CD4-positive, alpha-beta memory T cell (primary cell): ENCODE measurements at regions not wholly inside any gene's neighbourhood (a gene's known extent, or its start where the extent isn't known, plus 50 kb on each side); places are given as distances from the start of the nearest gene placed in this dataset.

Experiments used
- CTCF ChIA-PET: fragments of 350-600 bp; sonication (Branson Sonifier 250); formaldehyde crosslinking; loops from one replicate; lab custom pipeline; 2021; ENCODE audit warnings: inconsistent platforms; ENCODE audit not compliant: partially characterized antibody; lab: Charles Lee
- POLR2A ChIA-PET: fragments of 350-600 bp; sonication (Branson Sonifier 250); formaldehyde crosslinking; loops from one replicate; lab custom pipeline; 2021; ENCODE audit not compliant: partially characterized antibody; lab: Charles Lee
- DNase-seq, 5 donors: peaks; one replicate each; pipeline versions ENCODE4 v3.0.0 to v3.0.0-alpha.2; 2020 to 2022; ENCODE audit warnings: mixed read lengths in 1 of 5
- H3K27ac ChIP-seq: one replicate; pipeline ENCODE4 v1.7.0; 2013; ENCODE audit warnings: low read depth, low read length
- H3K27me3 ChIP-seq: 2 replicates; pipeline ENCODE4 v1.7.0; 2013; ENCODE audit warnings: mild to moderate bottlenecking, low read length, moderate library complexity; ENCODE audit not compliant: insufficient read depth
- H3K36me3 ChIP-seq: 2 replicates; pipeline ENCODE4 v1.7.0; 2013; ENCODE audit warnings: mild to moderate bottlenecking, low read length, moderate library complexity; ENCODE audit not compliant: insufficient read depth
- H3K4me1 ChIP-seq: 2 replicates; pipeline ENCODE4 v1.7.0; 2013; ENCODE audit warnings: mild to moderate bottlenecking, low read length, moderate library complexity; ENCODE audit not compliant: insufficient read depth
- H3K4me3 ChIP-seq, 2 donors: one replicate each; pipeline ENCODE4 v1.7.0; 2013; ENCODE audit warnings: low read length in 2 of 2, mild to moderate bottlenecking in 1 of 2
- H3K9me3 ChIP-seq, 2 donors: one replicate each; pipeline ENCODE4 v1.7.0; 2013; ENCODE audit warnings: low read length in 2 of 2, control low read depth in 1 of 2; ENCODE audit not compliant: control insufficient read depth in 1 of 2
- H3K27ac Mint-ChIP-seq, 7 donors: one replicate each; pipeline ENCODE4 v1.8.0; 2020 to 2021; ENCODE audit warnings: mixed read lengths in 7 of 7, mild to moderate bottlenecking in 6 of 7, inconsistent platforms in 3 of 7, moderate library complexity in 3 of 7
- H3K27me3 Mint-ChIP-seq, 2 donors: one replicate each; pipeline ENCODE4 v1.8.0; 2020 to 2021; ENCODE audit warnings: mixed read lengths in 2 of 2
- H3K36me3 Mint-ChIP-seq, 2 donors: one replicate each; pipeline ENCODE4 v1.8.0; 2020 to 2021; ENCODE audit warnings: mixed read lengths in 2 of 2, inconsistent platforms in 1 of 2, mild to moderate bottlenecking in 1 of 2
- H3K4me1 Mint-ChIP-seq, 4 donors: one replicate each; pipeline ENCODE4 v1.8.0; 2020 to 2021; ENCODE audit warnings: mixed read lengths in 4 of 4, mild to moderate bottlenecking in 1 of 4
- H3K4me3 Mint-ChIP-seq, 8 donors: one replicate each; pipeline ENCODE4 v1.8.0; 2020 to 2021; ENCODE audit warnings: mixed read lengths in 8 of 8, mild to moderate bottlenecking in 7 of 8, moderate library complexity in 6 of 8, inconsistent platforms in 3 of 8
- H3K9me3 Mint-ChIP-seq, 8 donors: one replicate each; pipeline ENCODE4 v1.8.0; 2020 to 2021; ENCODE audit warnings: mixed read lengths in 8 of 8, mild to moderate bottlenecking in 5 of 8, inconsistent platforms in 3 of 8, moderate library complexity in 1 of 8
- intact Hi-C: fragments of 100-400 bp; cut with micrococcal nuclease; formaldehyde crosslinking; loops from one replicate; pipeline ENCODE4 v1.15.1; 2023

- no peaks in the 10 kb centered on the region for H3K27me3 ChIP-seq
- Mint-ChIP-seq H3K27ac (no peak overlapping the region), H3K4me1 (no peaks in the 10 kb centered on the region), H3K36me3 (no peaks in the 10 kb centered on the region), H3K27me3 (peaks cover 0 to 8% of the 10 kb centered on the region in 2 donors), H3K4me3 (no peak overlapping the region), H3K9me3 (no peaks in the 10 kb centered on the region)
- no peaks in the 10 kb centered on the region for H3K4me1 ChIP-seq
- H3K4me3 ChIP-seq = no peak overlapping the region
- H3K9me3 ChIP-seq = no peaks in the 10 kb centered on the region
- POLR2A ChIA-PET = no interaction called here
- no peak for DNase-seq
- CTCF ChIA-PET = no interaction called here
- intact Hi-C loops = no loop called here
- no peaks in the 10 kb centered on the region for H3K36me3 ChIP-seq
- H3K27ac ChIP-seq = no peak overlapping the region
These were observed 399.4 kb downstream of the NPIPA7 start for GRCh38 chr16:16778332-16778731.

- H3K4me3 Mint-ChIP-seq = no peak overlapping the region
- CTCF ChIA-PET = no interaction called here
- peaks cover 0 to 10% of the 10 kb centered on the region in 2 donors for H3K27me3 Mint-ChIP-seq
- intact Hi-C loops = no loop called here
- POLR2A ChIA-PET = no interaction called here
- Histone ChIP-seq H3K4me1 (no peaks in the 10 kb centered on the region), H3K9me3 (no peaks in the 10 kb centered on the region), H3K27me3 (no peaks in the 10 kb centered on the region), H3K36me3 (no peaks in the 10 kb centered on the region), H3K27ac (no peak overlapping the region), H3K4me3 (no peak overlapping the region)
- no peaks in the 10 kb centered on the region for H3K4me1 Mint-ChIP-seq
- H3K36me3 Mint-ChIP-seq = no peaks in the 10 kb centered on the region
- H3K9me3 Mint-ChIP-seq = no peaks in the 10 kb centered on the region
- H3K27ac Mint-ChIP-seq = no peak overlapping the region
- DNase-seq = no peak
These were observed 401.6 kb downstream of the NPIPA7 start for GRCh38 chr16:16780588-16780987.

GRCh38 chr16:16782153-16782552, 403.2 kb downstream of the NPIPA7 start:
- H3K9me3 Mint-ChIP-seq = no peaks in the 10 kb centered on the region
- H3K27ac Mint-ChIP-seq = no peak overlapping the region
- intact Hi-C loops = no loop called here
- Histone ChIP-seq H3K27me3 (no peaks in the 10 kb centered on the region), H3K9me3 (no peaks in the 10 kb centered on the region), H3K27ac (no peak overlapping the region), H3K4me3 (no peak overlapping the region), H3K36me3 (no peaks in the 10 kb centered on the region), H3K4me1 (no peaks in the 10 kb centered on the region)
- H3K36me3 Mint-ChIP-seq = no peaks in the 10 kb centered on the region
- ChIA-PET CTCF (no interaction called here), POLR2A (no interaction called here)
- no peak for DNase-seq
- H3K27me3 Mint-ChIP-seq = peaks cover 0 to 10% of the 10 kb centered on the region in 2 donors
- H3K4me1 Mint-ChIP-seq = no peaks in the 10 kb centered on the region
- H3K4me3 Mint-ChIP-seq = no peak overlapping the region

GRCh38 chr16:16788004-16788403, 409.1 kb downstream of the NPIPA7 start:
- Histone ChIP-seq H3K9me3 (no peaks in the 10 kb centered on the region), H3K27me3 (no peaks in the 10 kb centered on the region), H3K4me1 (no peaks in the 10 kb centered on the region), H3K4me3 (no peak overlapping the region), H3K27ac (no peak overlapping the region), H3K36me3 (no peaks in the 10 kb centered on the region)
- Mint-ChIP-seq H3K36me3 (no peaks in the 10 kb centered on the region), H3K9me3 (peaks cover 0 to 24% (median 12%) of the 10 kb centered on the region in 8 donors), H3K27me3 (peaks cover 0 to 8% of the 10 kb centered on the region in 2 donors), H3K4me3 (no peak overlapping the region), H3K4me1 (no peaks in the 10 kb centered on the region), H3K27ac (no peak overlapping the region)
- no peak for DNase-seq
- intact Hi-C loops = no loop called here
- ChIA-PET POLR2A (no interaction called here), CTCF (no interaction called here)

- Histone ChIP-seq H3K27ac (no peak overlapping the region), H3K4me1 (no peaks in the 10 kb centered on the region), H3K4me3 (no peak overlapping the region), H3K27me3 (no peaks in the 10 kb centered on the region), H3K9me3 (no peaks in the 10 kb centered on the region), H3K36me3 (no peaks in the 10 kb centered on the region)
- DNase-seq = no peak
- peaks cover 1 to 8% of the 10 kb centered on the region in 2 donors for H3K27me3 Mint-ChIP-seq
- H3K4me3 Mint-ChIP-seq = no peak overlapping the region
- peaks cover 0 to 30% (median 13%) of the 10 kb centered on the region in 8 donors for H3K9me3 Mint-ChIP-seq
- H3K36me3 Mint-ChIP-seq = no peaks in the 10 kb centered on the region
- CTCF ChIA-PET = no interaction called here
- H3K4me1 Mint-ChIP-seq = no peaks in the 10 kb centered on the region
- H3K27ac Mint-ChIP-seq = no peak overlapping the region
- intact Hi-C loops = no loop called here
- POLR2A ChIA-PET = no interaction called here
These were observed 411.7 kb downstream of the NPIPA7 start for GRCh38 chr16:16790597-16790996.

- no peak for DNase-seq
- no peaks in the 10 kb centered on the region for H3K4me1 Mint-ChIP-seq
- POLR2A ChIA-PET = no interaction called here
- no peaks in the 10 kb centered on the region for H3K36me3 Mint-ChIP-seq
- Histone ChIP-seq H3K4me1 (no peaks in the 10 kb centered on the region), H3K4me3 (no peak overlapping the region), H3K9me3 (no peaks in the 10 kb centered on the region), H3K27me3 (no peaks in the 10 kb centered on the region), H3K27ac (no peak overlapping the region), H3K36me3 (no peaks in the 10 kb centered on the region)
- H3K4me3 Mint-ChIP-seq = no peak overlapping the region
- no peak overlapping the region for H3K27ac Mint-ChIP-seq
- intact Hi-C loops = no loop called here
- H3K9me3 Mint-ChIP-seq = peaks cover 0 to 30% (median 13%) of the 10 kb centered on the region in 8 donors
- CTCF ChIA-PET = no interaction called here
- H3K27me3 Mint-ChIP-seq = peaks cover 1 to 8% of the 10 kb centered on the region in 2 donors
These were observed 412.1 kb downstream of the NPIPA7 start for GRCh38 chr16:16791051-16791450.

GRCh38 chr16:16797239-16797638, 418.3 kb downstream of the NPIPA7 start:
- Histone ChIP-seq H3K9me3 (no peaks in the 10 kb centered on the region), H3K36me3 (no peaks in the 10 kb centered on the region), H3K27ac (no peak overlapping the region), H3K4me3 (no peak overlapping the region), H3K27me3 (no peaks in the 10 kb centered on the region), H3K4me1 (no peaks in the 10 kb centered on the region)
- ChIA-PET CTCF (no interaction called here), POLR2A (no interaction called here)
- Mint-ChIP-seq H3K4me1 (no peaks in the 10 kb centered on the region), H3K27me3 (peaks cover 3 to 9% of the 10 kb centered on the region in 2 donors), H3K4me3 (no peak overlapping the region), H3K9me3 (peaks cover 0 to 9% (median 3%) of the 10 kb centered on the region in 8 donors), H3K36me3 (no peaks in the 10 kb centered on the region), H3K27ac (no peak overlapping the region)
- DNase-seq = no peak
- intact Hi-C loops = no loop called here

- Histone ChIP-seq H3K27me3 (no peaks in the 10 kb centered on the region), H3K36me3 (no peaks in the 10 kb centered on the region), H3K27ac (no peak overlapping the region), H3K4me3 (no peak overlapping the region), H3K9me3 (no peaks in the 10 kb centered on the region), H3K4me1 (no peaks in the 10 kb centered on the region)
- Mint-ChIP-seq H3K27me3 (peaks cover 3 to 9% of the 10 kb centered on the region in 2 donors), H3K4me1 (no peaks in the 10 kb centered on the region), H3K4me3 (no peak overlapping the region), H3K27ac (no peak overlapping the region), H3K36me3 (no peaks in the 10 kb centered on the region), H3K9me3 (peaks cover 0 to 5% (median 1%) of the 10 kb centered on the region in 8 donors)
- POLR2A ChIA-PET = no interaction called here
- CTCF ChIA-PET = no interaction called here
- intact Hi-C loops = no loop called here
- no peak for DNase-seq
These were observed 419.6 kb downstream of the NPIPA7 start for GRCh38 chr16:16798504-16798903.
